ENCODE measurements at regions not wholly inside any gene's neighbourhood (a gene's known extent, or its start where the extent isn't known, plus 50 kb on each side); places are given as distances from the start of the nearest gene placed in this dataset.
A peak's percentile ranks its signal among the peaks of the same experiment; 100 is the strongest.

GRCh38 chr6:71400852-71401251 lies 112.2 kb downstream of the OGFRL1 start:
- H3K4me2 ChIP-seq (ENCODE audit: low read length): no peak overlapping the region
- H2AFZ ChIP-seq (ENCODE audit: low read depth, low read length): peak overlapping the region; percentile 30; the same call in 1 of the 2 replicates
- H3K79me2 ChIP-seq (ENCODE audit: low read length): no peaks in the 10 kb centered on the region
- H3K9me3 ChIP-seq (ENCODE audit: insufficient read depth, low read length): no peaks in the 10 kb centered on the region
- H3K9ac ChIP-seq (ENCODE audit: low read length): no peak overlapping the region
- H3K4me1 ChIP-seq (ENCODE audit: low read length): peaks cover 17% of the 10 kb centered on the region
- TF ChIP-seq EZH2phosphoT487 (IDR thresholded peaks at IDR 0.05; ENCODE audit: low read depth) (no peak), CTCF (IDR thresholded peaks at IDR 0.05; ENCODE audit: low read depth, low read length) (no peak)
- no peak overlapping the region for H3K27ac ChIP-seq (ENCODE audit: low read length)
- no peak overlapping the region for H3K4me3 ChIP-seq (ENCODE audit: low read length)
- H4K20me1 ChIP-seq (ENCODE audit: insufficient read depth, low read length): no peaks in the 10 kb centered on the region
- no peaks in the 10 kb centered on the region for H3K27me3 ChIP-seq (ENCODE audit: low read depth, low read length)
- H3K36me3 ChIP-seq (replicated peaks; ENCODE audit: low read depth, low read length): no peaks in the 10 kb centered on the region

- no peak overlapping the region for H3K9ac ChIP-seq (ENCODE audit: low read length)
- no peak overlapping the region for H2AFZ ChIP-seq (ENCODE audit: low read depth, low read length)
- peaks cover 4% of the 10 kb centered on the region; the same call in 1 of the 2 replicates for H3K4me1 ChIP-seq (ENCODE audit: low read length)
- no peaks in the 10 kb centered on the region for H3K9me3 ChIP-seq (ENCODE audit: insufficient read depth, low read length)
- no peak overlapping the region for H3K27ac ChIP-seq (ENCODE audit: low read length)
- H3K36me3 ChIP-seq (replicated peaks; ENCODE audit: low read depth, low read length): no peaks in the 10 kb centered on the region
- H3K4me3 ChIP-seq (ENCODE audit: low read length): no peak overlapping the region
- no peaks in the 10 kb centered on the region for H3K27me3 ChIP-seq (ENCODE audit: low read depth, low read length)
- TF ChIP-seq CTCF (IDR thresholded peaks at IDR 0.05; ENCODE audit: low read depth, low read length) (no peak), EZH2phosphoT487 (IDR thresholded peaks at IDR 0.05; ENCODE audit: low read depth) (no peak)
- no peaks in the 10 kb centered on the region for H4K20me1 ChIP-seq (ENCODE audit: insufficient read depth, low read length)
- no peaks in the 10 kb centered on the region for H3K79me2 ChIP-seq (ENCODE audit: low read length)
- H3K4me2 ChIP-seq (ENCODE audit: low read length): no peak overlapping the region
These were observed 113.5 kb downstream of the OGFRL1 start for GRCh38 chr6:71402096-71402495.

- no peak overlapping the region for H3K9ac ChIP-seq (ENCODE audit: low read length)
- no peak overlapping the region for H3K27ac ChIP-seq (ENCODE audit: low read length)
- no peaks in the 10 kb centered on the region for H3K9me3 ChIP-seq (ENCODE audit: insufficient read depth, low read length)
- no peak overlapping the region for H3K4me2 ChIP-seq (ENCODE audit: low read length)
- H2AFZ ChIP-seq (ENCODE audit: low read depth, low read length): no peak overlapping the region
- no peaks in the 10 kb centered on the region for H3K27me3 ChIP-seq (ENCODE audit: low read depth, low read length)
- no peaks in the 10 kb centered on the region for H3K36me3 ChIP-seq (replicated peaks; ENCODE audit: low read depth, low read length)
- H3K4me3 ChIP-seq (ENCODE audit: low read length): no peak overlapping the region
- H3K4me1 ChIP-seq (ENCODE audit: low read length): peaks cover 4% of the 10 kb centered on the region; the same call in 1 of the 2 replicates
- TF ChIP-seq EZH2phosphoT487 (IDR thresholded peaks at IDR 0.05; ENCODE audit: low read depth): no peak
- no peak for TF ChIP-seq CTCF (IDR thresholded peaks at IDR 0.05; ENCODE audit: low read depth, low read length)
- no peaks in the 10 kb centered on the region for H4K20me1 ChIP-seq (ENCODE audit: insufficient read depth, low read length)
- H3K79me2 ChIP-seq (ENCODE audit: low read length): no peaks in the 10 kb centered on the region
These were observed 115.0 kb downstream of the OGFRL1 start for GRCh38 chr6:71403422-71404134.

- Histone ChIP-seq H3K79me2 (ENCODE audit: low read length) (no peaks in the 10 kb centered on the region), H3K9me3 (ENCODE audit: insufficient read depth, low read length) (no peaks in the 10 kb centered on the region), H3K4me1 (ENCODE audit: low read length) (peaks cover 4% of the 10 kb centered on the region; the same call in 1 of the 2 replicates), H3K4me3 (ENCODE audit: low read length) (no peak overlapping the region), H3K36me3 (replicated peaks; ENCODE audit: low read depth, low read length) (no peaks in the 10 kb centered on the region), H3K27ac (ENCODE audit: low read length) (no peak overlapping the region), H2AFZ (ENCODE audit: low read depth, low read length) (no peak overlapping the region), H3K4me2 (ENCODE audit: low read length) (no peak overlapping the region), H4K20me1 (ENCODE audit: insufficient read depth, low read length) (no peaks in the 10 kb centered on the region), H3K9ac (ENCODE audit: low read length) (no peak overlapping the region), H3K27me3 (ENCODE audit: low read depth, low read length) (no peaks in the 10 kb centered on the region)
- TF ChIP-seq EZH2phosphoT487 (IDR thresholded peaks at IDR 0.05; ENCODE audit: low read depth) (no peak), CTCF (IDR thresholded peaks at IDR 0.05; ENCODE audit: low read depth, low read length) (no peak)
These were observed 115.7 kb downstream of the OGFRL1 start for GRCh38 chr6:71404145-71404966.
